ENCODE measurements at regions not wholly inside any gene's neighbourhood (a gene's known extent, or its start where the extent isn't known, plus 50 kb on each side); places are given as distances from the start of the nearest gene placed in this dataset.

DNA sequence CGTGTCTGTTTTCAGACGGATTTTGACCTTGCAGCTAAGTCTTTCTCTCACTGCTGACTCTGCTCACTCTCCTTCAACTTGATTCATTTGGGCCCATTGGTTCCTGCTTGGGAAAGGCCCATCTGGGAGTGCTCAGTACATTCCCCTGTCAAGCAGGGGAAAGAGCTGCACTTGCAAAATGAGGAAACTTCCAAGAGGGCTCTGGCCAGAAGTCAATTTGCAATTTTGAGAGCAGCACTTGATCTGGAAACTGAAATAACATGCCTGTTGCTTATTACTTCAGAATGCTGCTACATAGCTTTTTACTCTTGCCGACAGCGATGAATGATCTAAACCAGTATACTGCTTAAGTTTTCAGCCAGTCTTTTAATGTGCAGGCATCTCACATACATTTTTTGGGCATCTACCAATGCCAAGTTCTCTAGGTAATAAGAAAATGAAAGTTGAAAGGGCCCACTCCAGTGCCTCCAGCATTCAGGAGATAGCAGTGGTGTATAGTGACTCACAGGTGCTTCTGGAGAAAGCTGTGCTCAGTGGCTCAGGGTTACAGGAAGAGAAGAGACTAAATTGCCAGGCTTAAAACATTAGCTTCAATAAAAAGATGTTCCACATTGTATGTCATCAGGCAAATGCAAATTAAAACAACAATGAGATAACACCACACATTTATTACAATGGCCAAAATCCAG lies 70.1 kb upstream of the RORA start:
- H3K4me3 ChIP-seq (ENCODE audit: low read length) = no peak overlapping the region
- TF ChIP-seq, protein P1, sequence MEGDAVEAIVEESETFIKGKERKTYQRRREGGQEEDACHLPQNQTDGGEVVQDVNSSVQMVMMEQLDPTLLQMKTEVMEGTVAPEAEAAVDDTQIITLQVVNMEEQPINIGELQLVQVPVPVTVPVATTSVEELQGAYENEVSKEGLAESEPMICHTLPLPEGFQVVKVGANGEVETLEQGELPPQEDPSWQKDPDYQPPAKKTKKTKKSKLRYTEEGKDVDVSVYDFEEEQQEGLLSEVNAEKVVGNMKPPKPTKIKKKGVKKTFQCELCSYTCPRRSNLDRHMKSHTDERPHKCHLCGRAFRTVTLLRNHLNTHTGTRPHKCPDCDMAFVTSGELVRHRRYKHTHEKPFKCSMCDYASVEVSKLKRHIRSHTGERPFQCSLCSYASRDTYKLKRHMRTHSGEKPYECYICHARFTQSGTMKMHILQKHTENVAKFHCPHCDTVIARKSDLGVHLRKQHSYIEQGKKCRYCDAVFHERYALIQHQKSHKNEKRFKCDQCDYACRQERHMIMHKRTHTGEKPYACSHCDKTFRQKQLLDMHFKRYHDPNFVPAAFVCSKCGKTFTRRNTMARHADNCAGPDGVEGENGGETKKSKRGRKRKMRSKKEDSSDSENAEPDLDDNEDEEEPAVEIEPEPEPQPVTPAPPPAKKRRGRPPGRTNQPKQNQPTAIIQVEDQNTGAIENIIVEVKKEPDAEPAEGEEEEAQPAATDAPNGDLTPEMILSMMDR (conservative IDR thresholded peaks at IDR 0.05; ENCODE audit: low read depth, low read length) = no peak
- DNase-seq (ENCODE audit: low read depth) = no peak

DNA sequence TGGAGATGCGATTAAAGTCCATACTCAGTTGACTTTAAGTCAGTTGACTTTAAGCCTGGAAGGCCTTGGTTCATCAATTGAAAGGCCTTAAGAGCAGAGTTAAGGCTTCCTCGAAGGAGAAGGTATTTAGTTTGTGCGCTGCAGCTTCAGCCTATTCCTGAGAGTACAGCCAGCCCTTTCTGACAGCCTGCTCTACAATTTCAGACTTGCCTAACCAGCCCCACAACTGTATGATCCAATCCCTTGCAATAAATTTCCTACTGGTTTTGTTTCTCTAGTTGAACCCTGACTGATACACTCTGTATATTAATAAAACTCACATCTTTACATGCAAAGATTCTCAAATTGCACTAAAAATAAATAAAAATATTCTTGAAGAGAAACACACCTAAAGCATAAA lies 66.1 kb upstream of the RORA start:
- TF ChIP-seq, protein P1 (conservative IDR thresholded peaks at IDR 0.05; ENCODE audit: low read depth, low read length) = no peak
- no peak for DNase-seq (ENCODE audit: low read depth)
- H3K4me3 ChIP-seq (ENCODE audit: low read length) = no peak overlapping the region

DNA sequence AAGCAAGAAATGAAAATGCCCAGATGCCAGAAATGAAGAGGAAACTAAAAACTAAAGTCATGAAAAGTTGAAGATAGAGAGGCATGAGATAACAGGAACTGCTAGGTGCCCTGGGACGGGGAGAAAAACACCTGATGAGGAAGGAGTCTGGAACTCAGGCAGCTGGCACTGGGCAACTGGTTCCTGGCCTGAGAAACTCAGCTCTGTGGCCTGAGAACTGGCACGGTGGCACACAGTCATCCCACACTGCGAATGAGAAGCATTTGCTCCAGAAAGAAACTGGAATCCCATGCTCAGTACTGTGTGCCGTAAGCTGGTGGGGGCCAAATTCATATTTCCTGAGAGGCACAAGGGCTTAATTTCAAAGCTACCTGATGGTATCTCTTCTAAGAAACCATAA lies 53.6 kb upstream of the RORA start:
- DNase-seq (ENCODE audit: low read depth) = no peak
- no peak overlapping the region for H3K4me3 ChIP-seq (ENCODE audit: low read length)
- TF ChIP-seq, protein P1 (conservative IDR thresholded peaks at IDR 0.05; ENCODE audit: low read depth, low read length) = no peak

DNA sequence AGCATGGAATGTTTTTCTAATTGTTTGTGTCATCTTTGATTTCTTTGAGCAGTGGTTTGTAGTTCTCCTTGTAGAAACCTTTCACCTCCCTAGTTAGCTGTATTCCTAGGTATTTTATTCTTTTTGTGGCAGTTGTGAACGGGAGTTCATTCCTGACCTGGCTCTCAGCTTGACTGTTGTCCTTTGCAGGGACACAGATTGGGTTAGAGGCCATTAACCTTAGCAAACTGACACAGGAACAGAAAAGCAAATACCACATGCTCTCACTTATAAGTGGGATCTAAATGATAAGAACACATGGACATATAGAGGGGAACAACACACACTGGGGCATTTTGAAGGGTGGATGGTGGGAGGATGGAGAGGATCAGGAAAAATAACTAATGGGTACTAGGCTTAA lies 52.2 kb upstream of the RORA start:
- H3K4me3 ChIP-seq (ENCODE audit: low read length) = no peak overlapping the region
- TF ChIP-seq, protein P1 (conservative IDR thresholded peaks at IDR 0.05; ENCODE audit: low read depth, low read length) = no peak
- no peak for DNase-seq (ENCODE audit: low read depth)
